IMR-90 (cell line): ENCODE measurements at regions not wholly inside any gene's neighbourhood (a gene's known extent, or its start where the extent isn't known, plus 50 kb on each side); places are given as distances from the start of the nearest gene placed in this dataset.

Experiments used
- ATAC-seq: fragments of 200-7000 bp; cut with Tn5 transposase; 2 replicates; pipeline ENCODE4 v1.9.1; 2020; ENCODE audit warnings: low read depth, mild to moderate bottlenecking, moderate library complexity
- BruUV-seq: library from RNA; stranded (reverse); fragments of 400-500 nt; replicated peaks from 2 replicates; lab custom pipeline; 2021; lab: Mats Ljungman, UMichigan
- CTCF ChIA-PET: fragments of 300-600 bp; formaldehyde crosslinking; extraction: SDS; loops from one replicate; lab custom pipeline; 2021; ENCODE audit warnings: antibody characterized with exemption; lab: Yijun Ruan, JAX
- POLR2A ChIA-PET: fragments of 300-600 bp; sonication (Branson Sonifier 250); formaldehyde crosslinking; loops from one replicate; lab custom pipeline; 2022; ENCODE audit warnings: antibody characterized with exemption; ENCODE audit not compliant: unreplicated experiment; lab: Charles Lee
- DNase-seq: peaks from one replicate; pipeline ENCODE4 v3.0.0; 2013
- H2AFZ ChIP-seq: replicated peaks from 2 replicates; pipeline ENCODE3; 2013; ENCODE audit warnings: low read length, mild to moderate bottlenecking; ENCODE audit not compliant: poor library complexity
- H2AK5ac ChIP-seq: 2 replicates; pipeline ENCODE4 v1.6.1; 2013; ENCODE audit warnings: low read depth, low read length, inconsistent platforms
- H2AK9ac ChIP-seq: replicated peaks from 2 replicates; pipeline ENCODE3; 2013; ENCODE audit warnings: mild to moderate bottlenecking, low read depth, low read length, moderate library complexity; ENCODE audit not compliant: poor library complexity
- H2BK120ac ChIP-seq: 2 replicates; pipeline ENCODE4 v1.6.1; 2013; ENCODE audit warnings: low read depth, low read length, inconsistent platforms
- H2BK15ac ChIP-seq: 3 replicates; pipeline ENCODE4 v1.6.1; 2013; ENCODE audit warnings: low read depth, low read length, inconsistent platforms
- H2BK20ac ChIP-seq: 2 replicates; pipeline ENCODE4 v1.6.1; 2013; ENCODE audit warnings: low read depth, mild to moderate bottlenecking, inconsistent platforms, low read length, moderate library complexity
- H2BK5ac ChIP-seq: 2 replicates; pipeline ENCODE4 v1.6.1; 2013; ENCODE audit warnings: mild to moderate bottlenecking, low read depth, low read length, inconsistent platforms; ENCODE audit not compliant: poor library complexity, severe bottlenecking
- H3K14ac ChIP-seq: replicated peaks from 2 replicates; pipeline ENCODE4 v1.6.1; 2013; ENCODE audit warnings: low read depth, low read length, inconsistent platforms
- H3K18ac ChIP-seq: 2 replicates; pipeline ENCODE4 v1.6.1; 2013; ENCODE audit warnings: low read depth, low read length, control low read depth
- H3K23ac ChIP-seq: 2 replicates; pipeline ENCODE4 v1.6.1; 2013; ENCODE audit warnings: low read depth, low read length, inconsistent platforms
- H3K27ac ChIP-seq: 2 replicates; pipeline ENCODE4 v1.5.1; 2013; ENCODE audit warnings: mild to moderate bottlenecking, control low read depth, low read length; ENCODE audit not compliant: insufficient read depth
- H3K27me3 ChIP-seq: 2 replicates; pipeline ENCODE4 v1.6.1; 2013; ENCODE audit warnings: low read length; ENCODE audit not compliant: control insufficient read depth, insufficient read depth
- H3K36me3 ChIP-seq: 2 replicates; pipeline ENCODE4 v1.6.1; 2013; ENCODE audit warnings: low read length, mixed read lengths; ENCODE audit not compliant: control insufficient read depth, insufficient read depth
- H3K4ac ChIP-seq: 2 replicates; pipeline ENCODE4 v1.6.1; 2013; ENCODE audit warnings: low read depth, low read length, inconsistent platforms
- H3K4me1 ChIP-seq: 2 replicates; pipeline ENCODE4 v1.6.1; 2013; ENCODE audit warnings: low read length, mixed read lengths; ENCODE audit not compliant: control insufficient read depth, insufficient read depth
- H3K4me2 ChIP-seq: 2 replicates; pipeline ENCODE4 v1.6.1; 2013; ENCODE audit warnings: low read depth, mild to moderate bottlenecking, control low read depth, low read length, moderate library complexity
- H3K4me3 ChIP-seq: 2 replicates; pipeline ENCODE4 v1.5.1; 2013; ENCODE audit warnings: low read depth, mild to moderate bottlenecking, control low read depth, low read length, moderate library complexity; ENCODE audit not compliant: insufficient read depth
- H3K56ac ChIP-seq: 2 replicates; pipeline ENCODE4 v1.6.1; 2013; ENCODE audit warnings: low read length, inconsistent platforms; ENCODE audit not compliant: insufficient read depth; ENCODE audit errors: extremely low read depth
- H3K79me1 ChIP-seq, 2 experiments: 2 replicates each; pipeline ENCODE4 v1.6.1; 2013; ENCODE audit warnings: low read length in 2 of 2, inconsistent platforms in 1 of 2, low read depth in 1 of 2
- H3K9ac ChIP-seq: 2 replicates; pipeline ENCODE4 v1.6.1; 2013; ENCODE audit warnings: low read depth, low read length, control low read depth
- H3K9me1 ChIP-seq: 2 replicates; pipeline ENCODE4 v1.6.1; 2013; ENCODE audit warnings: low read length, inconsistent platforms; ENCODE audit not compliant: insufficient read depth
- H3K9me3 ChIP-seq: 2 replicates; pipeline ENCODE4 v1.6.1; 2013; ENCODE audit warnings: low read length; ENCODE audit not compliant: control insufficient read depth, insufficient read depth
- H4K20me1 ChIP-seq: 2 replicates; pipeline ENCODE4 v1.6.1; 2013; ENCODE audit warnings: low read length, inconsistent platforms; ENCODE audit not compliant: insufficient read depth
- H4K5ac ChIP-seq: 2 replicates; pipeline ENCODE4 v1.6.1; 2013; ENCODE audit warnings: mild to moderate bottlenecking, low read depth, low read length, control low read depth
- H4K8ac ChIP-seq, 2 experiments: 2 replicates each; pipeline ENCODE4 v1.6.1; 2013; ENCODE audit warnings: low read depth in 2 of 2, low read length in 2 of 2, control low read depth in 1 of 2, inconsistent platforms in 1 of 2
- H4K91ac ChIP-seq: 2 replicates; pipeline ENCODE4 v1.6.1; 2013; ENCODE audit warnings: low read depth, low read length, inconsistent platforms; ENCODE audit not compliant: insufficient read depth
- CTCF ChIP-seq: conservative IDR thresholded peaks from 2 replicates; pipeline ENCODE4 v1.5.1; 2012; ENCODE audit warnings: mild to moderate bottlenecking, low read depth, low read length, improper control_type of control experiment
- FOS ChIP-seq: fragments of 150-350 bp; IDR thresholded peaks from 2 replicates; pipeline ENCODE4 v1.6.1; 2016; ENCODE audit warnings: low read depth, low read length
- MAFK ChIP-seq: IDR thresholded peaks from 2 replicates; pipeline ENCODE4 v1.6.1; 2012; ENCODE audit warnings: low read depth, low read length, improper control_type of control experiment
- MAZ ChIP-seq: IDR thresholded peaks from 2 replicates; pipeline ENCODE4 v1.6.1; 2012; ENCODE audit warnings: low read depth, mild to moderate bottlenecking, low read length, improper control_type of control experiment, moderate library complexity, borderline replicate concordance
- MXI1 ChIP-seq: IDR thresholded peaks from 2 replicates; pipeline ENCODE4 v1.6.1; 2012; ENCODE audit warnings: low read depth, mild to moderate bottlenecking, low read length, moderate library complexity, borderline replicate concordance
- POLR2A ChIP-seq: IDR thresholded peaks from 2 replicates; pipeline ENCODE4 v1.6.1; 2012; ENCODE audit warnings: mild to moderate bottlenecking, low read depth, low read length
- RAD21 ChIP-seq: IDR thresholded peaks from 2 replicates; pipeline ENCODE4 v1.6.1; 2012; ENCODE audit warnings: low read length, improper control_type of control experiment
- WGBS, 2 experiments: methylation state at CpG; one replicate each; pipeline versions ENCODE4 v1.1.5 to v1.1.7; 2013; ENCODE audit warnings: missing lambda C conversion rate in 2 of 2; ENCODE audit not compliant: insufficient read length in 1 of 2; ENCODE audit errors: extremely low coverage in 2 of 2; 5-methylcytosine and 5-hydroxymethylcytosine counted together
- dilution Hi-C: fragments of 300-500 bp; cut with HindIII; formaldehyde crosslinking; loops from one replicate; pipeline ENCODE4 v1.14.3; 2018; ENCODE audit warnings: low sequenced_read_pairs; ENCODE audit not compliant: unreplicated experiment
- in situ Hi-C: fragments of 300-500 bp; cut with MboI; formaldehyde crosslinking; loops from 3 replicates; pipeline ENCODE4 v1.14.3; 2019; ENCODE audit warnings: low sequenced_read_pairs, inconsistent platforms, mixed read lengths
- intact Hi-C: fragments of 100-400 bp; cut with micrococcal nuclease; formaldehyde crosslinking; loops from 2 replicates; pipeline ENCODE4 v1.10.0; 2022

DNA sequence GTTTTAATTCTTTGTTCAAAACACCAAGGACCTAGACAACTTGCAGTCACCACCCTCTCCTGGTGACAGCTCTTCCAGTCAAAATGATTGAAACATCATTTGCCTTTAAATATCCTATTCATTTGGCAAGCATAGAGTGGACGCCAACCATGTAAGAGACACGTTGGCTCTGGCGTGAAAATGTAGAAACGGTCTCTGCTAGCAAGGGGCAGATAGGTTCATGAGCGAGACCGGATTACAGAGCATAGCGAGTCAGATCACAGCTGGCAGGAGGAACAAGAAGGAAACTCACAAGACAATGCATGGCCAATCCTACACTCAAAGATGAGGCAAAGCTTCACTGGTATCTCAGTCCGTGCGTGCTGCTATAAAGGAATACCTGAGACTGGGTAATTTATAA lies 759.5 kb downstream of the UQCRFS1 start:
- Histone ChIP-seq H3K4me2 (no peak overlapping the region), H2BK120ac (no peak overlapping the region), H4K5ac (no peak overlapping the region), H3K27me3 (no peaks in the 10 kb centered on the region), H2BK5ac (no peak overlapping the region), H2AFZ (no peak overlapping the region), H3K56ac (no peak overlapping the region), H3K9me3 (peaks cover 17% of the 10 kb centered on the region), H2AK9ac (no peak overlapping the region), H3K27ac (no peak overlapping the region), H3K4me3 (no peak overlapping the region), H3K79me1 (no peaks in the 10 kb centered on the region), H3K9me1 (no peaks in the 10 kb centered on the region), H3K23ac (no peak overlapping the region), H2BK15ac (no peak overlapping the region), H4K20me1 (no peaks in the 10 kb centered on the region), H2AK5ac (no peak overlapping the region), H3K4me1 (no peaks in the 10 kb centered on the region), H4K91ac (no peak overlapping the region), H3K4ac (no peak overlapping the region), H3K36me3 (no peaks in the 10 kb centered on the region), H3K18ac (no peak overlapping the region), H3K14ac (no peak overlapping the region), H3K9ac (no peak overlapping the region), H4K8ac (no peak overlapping the region), H2BK20ac (no peak overlapping the region)
- TF ChIP-seq CTCF (no peak), RAD21 (no peak), MXI1 (no peak), MAZ (no peak), MAFK (no peak), POLR2A (no peak), FOS (no peak)
- POLR2A ChIA-PET, result no interaction called here
- 50% methylated on average over 5 of the region's 9 CpGs; no CpG with 5 or more reads in 1 of the 2 experiments for WGBS, 2 experiments
- DNase-seq, result no peak
- CTCF ChIA-PET, result no interaction called here
- intact Hi-C loops (no loop called here), in situ Hi-C loops (no loop called here), dilution Hi-C loops (no loop called here)
- ATAC-seq, result no peak
- BruUV-seq, result no TSS peak
